HEK293 (cell line): ENCODE measurements at regions not wholly inside any gene's neighbourhood (a gene's known extent, or its start where the extent isn't known, plus 50 kb on each side); places are given as distances from the start of the nearest gene placed in this dataset.

Experiments
- SP3 ChIP-seq: fragments of 450-650 bp; formaldehyde crosslinking; IDR thresholded peaks from 2 replicates; pipeline ENCODE4 v1.5.1; 2016; ENCODE audit warnings: missing biosample characterization, missing genetic modification characterization
- TCF7L2 ChIP-seq: IDR thresholded peaks from 2 replicates; pipeline ENCODE4 v1.6.1; 2011; ENCODE audit warnings: low read depth, mild to moderate bottlenecking, inconsistent platforms, low read length, moderate library complexity, borderline replicate concordance
- ZEB2 ChIP-seq: fragments of 450-650 bp; formaldehyde crosslinking; IDR thresholded peaks from 2 replicates; pipeline ENCODE4 v1.5.1; 2016; ENCODE audit warnings: missing biosample characterization, missing genetic modification characterization
- ZNF114 ChIP-seq: fragments of 450-650 bp; formaldehyde crosslinking; IDR thresholded peaks from 2 replicates; pipeline ENCODE4 v1.5.0; 2017; ENCODE audit warnings: missing biosample characterization, missing genetic modification characterization
- ZNF146 ChIP-seq: fragments of 450-650 bp; formaldehyde crosslinking; IDR thresholded peaks from 2 replicates; pipeline ENCODE4 v1.5.1; 2016; ENCODE audit warnings: missing biosample characterization, missing genetic modification characterization
- ZNF473 ChIP-seq: fragments of 450-650 bp; formaldehyde crosslinking; IDR thresholded peaks from 2 replicates; pipeline ENCODE4 v1.5.1; 2017; ENCODE audit warnings: missing biosample characterization, missing genetic modification characterization
- ZNF830 ChIP-seq: fragments of 450-650 bp; IDR thresholded peaks from 2 replicates; pipeline ENCODE4 v1.5.0; 2018; ENCODE audit warnings: missing biosample characterization, missing genetic modification characterization, low read depth, mild to moderate bottlenecking, moderate library complexity
- TF ChIP-seq, protein P1 (sequence below): fragments of 450-650 bp; formaldehyde crosslinking; IDR thresholded peaks from 2 replicates; pipeline ENCODE4 v1.5.1; 2016; ENCODE audit warnings: missing biosample characterization, missing genetic modification characterization
- TF ChIP-seq, protein P2 (sequence below): fragments of 450-650 bp; formaldehyde crosslinking; IDR thresholded peaks from 2 replicates; pipeline ENCODE4 v1.5.1; 2016; ENCODE audit warnings: missing biosample characterization, missing genetic modification characterization, low read depth
- TF ChIP-seq, protein P3 (sequence below): fragments of 450-650 bp; formaldehyde crosslinking; IDR thresholded peaks from 2 replicates; pipeline ENCODE4 v1.5.1; 2016; ENCODE audit warnings: missing biosample characterization, missing genetic modification characterization

DNA sequence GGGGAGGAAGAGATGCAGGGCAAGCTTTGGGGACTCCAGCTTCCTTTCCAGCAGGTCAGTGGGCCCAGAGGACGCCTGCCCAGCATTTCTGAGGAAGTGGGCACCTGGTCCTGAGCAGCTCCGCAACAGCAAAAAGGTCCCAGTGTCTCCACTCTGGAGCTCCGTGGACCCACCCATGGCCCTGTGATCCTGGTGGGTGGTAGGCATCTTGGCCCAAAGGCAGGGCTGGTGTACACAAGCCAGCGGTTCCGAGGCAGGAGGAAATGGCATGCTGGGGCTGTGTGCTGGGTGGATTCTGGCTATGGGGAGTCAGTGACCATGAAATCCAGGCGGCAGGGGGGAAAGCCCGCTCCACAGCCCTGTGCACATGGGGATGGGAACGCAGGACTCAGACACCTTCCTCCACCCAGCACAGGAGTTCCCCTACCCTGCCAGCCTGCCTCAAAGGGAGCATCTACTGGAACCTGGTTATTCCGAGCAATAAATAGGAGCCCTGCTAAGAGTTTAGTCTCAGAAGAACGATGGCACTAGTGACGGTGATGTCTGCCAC lies 206.0 kb downstream of the GLI2 start:
- TF ChIP-seq, protein P1, sequence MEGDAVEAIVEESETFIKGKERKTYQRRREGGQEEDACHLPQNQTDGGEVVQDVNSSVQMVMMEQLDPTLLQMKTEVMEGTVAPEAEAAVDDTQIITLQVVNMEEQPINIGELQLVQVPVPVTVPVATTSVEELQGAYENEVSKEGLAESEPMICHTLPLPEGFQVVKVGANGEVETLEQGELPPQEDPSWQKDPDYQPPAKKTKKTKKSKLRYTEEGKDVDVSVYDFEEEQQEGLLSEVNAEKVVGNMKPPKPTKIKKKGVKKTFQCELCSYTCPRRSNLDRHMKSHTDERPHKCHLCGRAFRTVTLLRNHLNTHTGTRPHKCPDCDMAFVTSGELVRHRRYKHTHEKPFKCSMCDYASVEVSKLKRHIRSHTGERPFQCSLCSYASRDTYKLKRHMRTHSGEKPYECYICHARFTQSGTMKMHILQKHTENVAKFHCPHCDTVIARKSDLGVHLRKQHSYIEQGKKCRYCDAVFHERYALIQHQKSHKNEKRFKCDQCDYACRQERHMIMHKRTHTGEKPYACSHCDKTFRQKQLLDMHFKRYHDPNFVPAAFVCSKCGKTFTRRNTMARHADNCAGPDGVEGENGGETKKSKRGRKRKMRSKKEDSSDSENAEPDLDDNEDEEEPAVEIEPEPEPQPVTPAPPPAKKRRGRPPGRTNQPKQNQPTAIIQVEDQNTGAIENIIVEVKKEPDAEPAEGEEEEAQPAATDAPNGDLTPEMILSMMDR (tag by site-specific recombination): no peak
- TF ChIP-seq ZNF830 (no peak), ZNF114 (tag by site-specific recombination) (no peak), ZEB2 (no peak), ZNF473 (tag by site-specific recombination) (no peak), TCF7L2 (no peak), ZNF146 (tag by site-specific recombination) (no peak), SP3 (tag by site-specific recombination) (no peak)
- TF ChIP-seq, protein P2, sequence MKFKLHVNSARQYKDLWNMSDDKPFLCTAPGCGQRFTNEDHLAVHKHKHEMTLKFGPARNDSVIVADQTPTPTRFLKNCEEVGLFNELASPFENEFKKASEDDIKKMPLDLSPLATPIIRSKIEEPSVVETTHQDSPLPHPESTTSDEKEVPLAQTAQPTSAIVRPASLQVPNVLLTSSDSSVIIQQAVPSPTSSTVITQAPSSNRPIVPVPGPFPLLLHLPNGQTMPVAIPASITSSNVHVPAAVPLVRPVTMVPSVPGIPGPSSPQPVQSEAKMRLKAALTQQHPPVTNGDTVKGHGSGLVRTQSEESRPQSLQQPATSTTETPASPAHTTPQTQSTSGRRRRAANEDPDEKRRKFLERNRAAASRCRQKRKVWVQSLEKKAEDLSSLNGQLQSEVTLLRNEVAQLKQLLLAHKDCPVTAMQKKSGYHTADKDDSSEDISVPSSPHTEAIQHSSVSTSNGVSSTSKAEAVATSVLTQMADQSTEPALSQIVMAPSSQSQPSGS (tag by site-specific recombination): no peak
- TF ChIP-seq, protein P3, sequence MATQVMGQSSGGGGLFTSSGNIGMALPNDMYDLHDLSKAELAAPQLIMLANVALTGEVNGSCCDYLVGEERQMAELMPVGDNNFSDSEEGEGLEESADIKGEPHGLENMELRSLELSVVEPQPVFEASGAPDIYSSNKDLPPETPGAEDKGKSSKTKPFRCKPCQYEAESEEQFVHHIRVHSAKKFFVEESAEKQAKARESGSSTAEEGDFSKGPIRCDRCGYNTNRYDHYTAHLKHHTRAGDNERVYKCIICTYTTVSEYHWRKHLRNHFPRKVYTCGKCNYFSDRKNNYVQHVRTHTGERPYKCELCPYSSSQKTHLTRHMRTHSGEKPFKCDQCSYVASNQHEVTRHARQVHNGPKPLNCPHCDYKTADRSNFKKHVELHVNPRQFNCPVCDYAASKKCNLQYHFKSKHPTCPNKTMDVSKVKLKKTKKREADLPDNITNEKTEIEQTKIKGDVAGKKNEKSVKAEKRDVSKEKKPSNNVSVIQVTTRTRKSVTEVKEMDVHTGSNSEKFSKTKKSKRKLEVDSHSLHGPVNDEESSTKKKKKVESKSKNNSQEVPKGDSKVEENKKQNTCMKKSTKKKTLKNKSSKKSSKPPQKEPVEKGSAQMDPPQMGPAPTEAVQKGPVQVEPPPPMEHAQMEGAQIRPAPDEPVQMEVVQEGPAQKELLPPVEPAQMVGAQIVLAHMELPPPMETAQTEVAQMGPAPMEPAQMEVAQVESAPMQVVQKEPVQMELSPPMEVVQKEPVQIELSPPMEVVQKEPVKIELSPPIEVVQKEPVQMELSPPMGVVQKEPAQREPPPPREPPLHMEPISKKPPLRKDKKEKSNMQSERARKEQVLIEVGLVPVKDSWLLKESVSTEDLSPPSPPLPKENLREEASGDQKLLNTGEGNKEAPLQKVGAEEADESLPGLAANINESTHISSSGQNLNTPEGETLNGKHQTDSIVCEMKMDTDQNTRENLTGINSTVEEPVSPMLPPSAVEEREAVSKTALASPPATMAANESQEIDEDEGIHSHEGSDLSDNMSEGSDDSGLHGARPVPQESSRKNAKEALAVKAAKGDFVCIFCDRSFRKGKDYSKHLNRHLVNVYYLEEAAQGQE (tag by site-specific recombination): no peak
